ENCODE measurements at regions not wholly inside any gene's neighbourhood (a gene's known extent, or its start where the extent isn't known, plus 50 kb on each side); places are given as distances from the start of the nearest gene placed in this dataset.

DNA sequence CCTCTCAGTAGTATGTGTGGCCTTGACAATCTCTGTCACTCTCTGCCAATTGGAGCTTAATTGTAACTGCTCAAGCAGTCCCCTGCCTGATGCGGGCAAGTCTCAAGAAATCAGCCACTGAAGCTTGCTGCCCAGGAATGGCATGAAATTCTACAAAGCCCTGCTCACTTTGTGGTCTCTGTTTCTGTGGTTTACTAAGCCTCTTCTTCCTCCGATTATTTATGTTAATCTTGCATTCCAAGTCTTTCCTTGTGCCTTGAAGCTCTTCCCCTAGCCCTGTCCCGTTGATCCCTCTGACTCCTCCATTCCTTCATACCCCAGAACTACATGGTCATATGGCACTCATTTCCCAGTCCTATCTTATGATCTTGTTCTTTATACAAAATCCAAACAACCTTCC lies 489.3 kb upstream of the CHST9 start:
- FAIRE-seq (no peak), DNase-seq (ENCODE audit: low read depth) (no peak)
- Histone ChIP-seq H3K27me3 (ENCODE audit: control insufficient read depth, insufficient read depth, low read length) (no peaks in the 10 kb centered on the region), H3K4me3 (ENCODE audit: low read depth, low read length) (no peak overlapping the region), H3K36me3 (ENCODE audit: control insufficient read depth, insufficient read depth, low read length) (no peaks in the 10 kb centered on the region)
- TF ChIP-seq, protein P1, sequence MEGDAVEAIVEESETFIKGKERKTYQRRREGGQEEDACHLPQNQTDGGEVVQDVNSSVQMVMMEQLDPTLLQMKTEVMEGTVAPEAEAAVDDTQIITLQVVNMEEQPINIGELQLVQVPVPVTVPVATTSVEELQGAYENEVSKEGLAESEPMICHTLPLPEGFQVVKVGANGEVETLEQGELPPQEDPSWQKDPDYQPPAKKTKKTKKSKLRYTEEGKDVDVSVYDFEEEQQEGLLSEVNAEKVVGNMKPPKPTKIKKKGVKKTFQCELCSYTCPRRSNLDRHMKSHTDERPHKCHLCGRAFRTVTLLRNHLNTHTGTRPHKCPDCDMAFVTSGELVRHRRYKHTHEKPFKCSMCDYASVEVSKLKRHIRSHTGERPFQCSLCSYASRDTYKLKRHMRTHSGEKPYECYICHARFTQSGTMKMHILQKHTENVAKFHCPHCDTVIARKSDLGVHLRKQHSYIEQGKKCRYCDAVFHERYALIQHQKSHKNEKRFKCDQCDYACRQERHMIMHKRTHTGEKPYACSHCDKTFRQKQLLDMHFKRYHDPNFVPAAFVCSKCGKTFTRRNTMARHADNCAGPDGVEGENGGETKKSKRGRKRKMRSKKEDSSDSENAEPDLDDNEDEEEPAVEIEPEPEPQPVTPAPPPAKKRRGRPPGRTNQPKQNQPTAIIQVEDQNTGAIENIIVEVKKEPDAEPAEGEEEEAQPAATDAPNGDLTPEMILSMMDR (IDR thresholded peaks at IDR 0.05; ENCODE audit: insufficient read depth, low read length, severe bottlenecking): no peak

DNA sequence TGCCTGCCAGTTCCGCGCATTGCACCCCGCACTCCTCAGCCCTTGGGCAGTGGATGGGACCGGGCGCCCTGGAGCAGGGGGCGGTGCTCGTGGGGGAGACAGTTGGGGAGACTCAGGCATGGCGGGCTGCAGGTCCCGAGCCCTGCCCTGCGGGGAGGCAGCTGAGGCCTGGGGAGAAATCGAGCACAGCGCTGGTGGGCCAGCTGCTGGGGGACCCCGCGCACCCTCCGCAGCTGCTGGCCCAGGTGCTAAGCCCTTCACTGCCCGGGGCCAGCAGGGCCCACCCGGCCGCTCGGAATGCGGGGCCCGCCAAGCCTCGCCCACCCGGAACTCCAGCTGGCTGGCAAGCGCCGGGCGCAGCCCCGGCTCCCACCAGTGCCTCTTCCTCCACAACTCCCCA lies 488.8 kb upstream of the CHST9 start:
- DNase-seq (ENCODE audit: low read depth) (no peak), FAIRE-seq (no peak)
- no peaks in the 10 kb centered on the region for H3K27me3 ChIP-seq (ENCODE audit: control insufficient read depth, insufficient read depth, low read length)
- H3K36me3 ChIP-seq (ENCODE audit: control insufficient read depth, insufficient read depth, low read length): no peaks in the 10 kb centered on the region
- TF ChIP-seq, protein P1 (IDR thresholded peaks at IDR 0.05; ENCODE audit: insufficient read depth, low read length, severe bottlenecking): no peak
- H3K4me3 ChIP-seq (ENCODE audit: low read depth, low read length): no peak overlapping the region

DNA sequence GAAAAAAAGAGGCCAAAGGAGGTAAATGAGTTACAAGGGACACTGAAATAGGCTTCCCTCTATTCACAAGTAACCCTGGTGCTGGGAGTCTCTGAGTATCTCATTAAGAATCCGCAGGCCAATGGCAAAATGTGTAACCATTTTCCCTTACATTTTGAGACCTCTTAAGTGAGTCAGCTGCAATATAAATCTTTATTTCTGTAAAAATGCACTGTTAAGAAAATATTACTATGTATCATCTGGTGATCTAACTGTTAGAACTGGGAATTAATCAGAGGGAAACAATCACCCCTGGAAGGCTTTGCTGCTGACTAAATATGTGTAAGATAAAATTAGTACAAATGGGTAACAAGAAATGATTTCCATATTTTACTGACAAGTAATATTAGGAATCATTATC lies 483.1 kb upstream of the CHST9 start:
- FAIRE-seq: no peak

DNA sequence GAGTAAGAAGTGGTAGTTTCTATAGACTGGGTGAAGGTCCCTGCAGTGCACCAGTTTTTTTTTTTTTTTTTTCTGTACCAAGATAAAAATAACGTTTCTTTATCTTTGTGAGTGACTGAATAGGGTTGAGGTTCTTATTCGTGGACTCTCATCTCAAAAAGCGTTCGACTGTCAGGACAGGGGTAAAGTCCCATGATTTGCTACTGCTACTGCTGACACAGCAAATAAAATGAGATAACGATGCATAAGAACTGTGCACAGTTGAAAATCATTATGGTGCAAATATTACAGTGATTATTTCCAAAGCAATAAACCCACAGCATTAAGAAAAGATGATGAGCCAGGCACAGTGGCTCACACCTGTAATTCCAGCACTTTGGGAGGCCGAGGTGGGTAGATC lies 482.0 kb upstream of the CHST9 start:
- TF ChIP-seq, protein P1 (IDR thresholded peaks at IDR 0.05; ENCODE audit: insufficient read depth, low read length, severe bottlenecking): no peak
- Histone ChIP-seq H3K36me3 (ENCODE audit: control insufficient read depth, insufficient read depth, low read length) (no peaks in the 10 kb centered on the region), H3K4me3 (ENCODE audit: low read depth, low read length) (no peak overlapping the region), H3K27me3 (ENCODE audit: control insufficient read depth, insufficient read depth, low read length) (no peaks in the 10 kb centered on the region)
- DNase-seq (ENCODE audit: low read depth): no peak
- FAIRE-seq: no peak

More for the DNA sequence above, 483.1 kb upstream of the CHST9 start:
- Histone ChIP-seq H3K4me3 (ENCODE audit: low read depth, low read length) (no peak overlapping the region), H3K27me3 (ENCODE audit: control insufficient read depth, insufficient read depth, low read length) (no peaks in the 10 kb centered on the region), H3K36me3 (ENCODE audit: control insufficient read depth, insufficient read depth, low read length) (no peaks in the 10 kb centered on the region)
- TF ChIP-seq, protein P1 (IDR thresholded peaks at IDR 0.05; ENCODE audit: insufficient read depth, low read length, severe bottlenecking): no peak
- no peak for DNase-seq (ENCODE audit: low read depth)

DNA sequence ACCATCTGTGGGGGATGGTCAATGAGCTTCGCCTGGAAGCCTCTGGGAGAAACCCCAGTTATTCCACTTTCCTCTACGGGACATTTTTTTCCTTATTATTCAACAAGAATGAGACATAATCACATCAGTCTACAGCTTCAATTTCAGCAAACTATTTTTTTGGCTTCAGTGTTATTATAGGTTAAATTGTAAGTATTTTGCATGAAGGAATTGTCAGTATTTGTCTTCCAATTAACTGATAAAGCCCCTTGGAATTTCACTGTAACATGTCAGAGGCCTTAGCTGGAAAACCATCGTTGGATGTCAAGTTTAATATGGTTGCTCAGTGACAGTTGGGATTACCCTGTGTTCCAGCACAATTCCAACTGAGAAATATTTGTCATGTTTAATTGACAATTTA lies 480.9 kb upstream of the CHST9 start:
- no peak for FAIRE-seq
- Histone ChIP-seq H3K27me3 (ENCODE audit: control insufficient read depth, insufficient read depth, low read length) (no peaks in the 10 kb centered on the region), H3K36me3 (ENCODE audit: control insufficient read depth, insufficient read depth, low read length) (no peaks in the 10 kb centered on the region), H3K4me3 (ENCODE audit: low read depth, low read length) (no peak overlapping the region)
- no peak for DNase-seq (ENCODE audit: low read depth)
- TF ChIP-seq, protein P1 (IDR thresholded peaks at IDR 0.05; ENCODE audit: insufficient read depth, low read length, severe bottlenecking): no peak

DNA sequence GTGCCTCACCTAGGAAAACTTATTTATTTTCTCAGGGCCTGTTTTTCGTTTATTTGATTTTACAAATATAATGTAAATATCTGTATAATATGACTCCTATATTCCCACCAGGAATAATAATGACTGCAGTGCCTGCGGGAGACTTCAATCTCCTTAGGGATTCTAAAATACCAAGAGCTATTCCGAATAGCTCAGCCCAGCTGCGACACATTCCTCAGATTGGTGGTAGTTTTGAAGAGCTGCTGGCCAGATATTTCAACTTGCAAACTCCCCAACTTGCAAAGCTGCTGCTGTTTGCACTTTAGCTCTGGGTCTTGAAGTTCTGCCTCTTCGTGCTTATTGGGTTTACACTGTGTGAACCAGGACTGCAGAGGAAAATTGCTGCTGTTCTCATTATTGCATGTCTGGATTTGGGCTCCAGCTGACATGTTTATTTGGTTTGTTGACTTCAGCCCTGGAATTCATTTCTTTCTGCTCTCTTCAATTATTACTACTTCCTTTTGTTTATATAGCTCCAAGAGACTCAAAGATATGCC lies 480.2 kb upstream of the CHST9 start:
- DNase-seq (ENCODE audit: low read depth) (no peak), FAIRE-seq (no peak)
- Histone ChIP-seq H3K36me3 (ENCODE audit: control insufficient read depth, insufficient read depth, low read length) (no peaks in the 10 kb centered on the region), H3K27me3 (ENCODE audit: control insufficient read depth, insufficient read depth, low read length) (no peaks in the 10 kb centered on the region), H3K4me3 (ENCODE audit: low read depth, low read length) (no peak overlapping the region)
- TF ChIP-seq, protein P1 (IDR thresholded peaks at IDR 0.05; ENCODE audit: insufficient read depth, low read length, severe bottlenecking): no peak

Data from bronchial epithelial cell (primary cell).